NCI-H526 (cell line): ENCODE measurements at regions not wholly inside any gene's neighbourhood (a gene's known extent, or its start where the extent isn't known, plus 50 kb on each side); places are given as distances from the start of the nearest gene placed in this dataset.
A peak's percentile ranks its signal among the peaks of the same experiment; 100 is the strongest.
"Not testable (repeated sequence)": the region's sequence is repeated elsewhere in the genome, so short reads cannot be mapped to it uniquely, and the experiment has no call there.

ENCODE experiments used
- DNase-seq, 2 experiments: peaks; one replicate each; lab custom pipeline; 2025; lab: John Stamatoyannopoulos, UW

DNA sequence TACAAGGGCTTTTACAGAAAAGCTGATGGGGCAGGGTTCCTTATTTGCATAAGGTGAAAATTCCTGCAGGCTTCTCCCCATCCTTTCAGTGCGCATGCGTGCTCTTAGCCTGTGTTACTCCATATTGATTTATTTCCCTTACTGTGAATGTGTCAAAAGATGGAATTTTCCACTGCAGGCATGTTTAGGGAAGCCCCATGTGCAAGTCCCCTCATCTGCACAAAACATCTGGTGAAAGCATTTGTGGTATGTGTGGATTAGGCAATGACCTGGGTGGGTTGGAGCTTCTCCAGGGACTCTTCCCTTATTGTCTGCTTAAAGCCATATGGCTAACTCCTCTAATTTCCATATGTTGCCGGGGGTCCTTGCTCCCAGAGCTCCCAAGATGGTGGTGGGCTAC is 912.7 kb upstream of the LRFN5 start:
- DNase-seq, result no peak

GRCh38 chr14:40691066-40691465 is 915.6 kb upstream of the LRFN5 start:
- no peak for DNase-seq

DNA sequence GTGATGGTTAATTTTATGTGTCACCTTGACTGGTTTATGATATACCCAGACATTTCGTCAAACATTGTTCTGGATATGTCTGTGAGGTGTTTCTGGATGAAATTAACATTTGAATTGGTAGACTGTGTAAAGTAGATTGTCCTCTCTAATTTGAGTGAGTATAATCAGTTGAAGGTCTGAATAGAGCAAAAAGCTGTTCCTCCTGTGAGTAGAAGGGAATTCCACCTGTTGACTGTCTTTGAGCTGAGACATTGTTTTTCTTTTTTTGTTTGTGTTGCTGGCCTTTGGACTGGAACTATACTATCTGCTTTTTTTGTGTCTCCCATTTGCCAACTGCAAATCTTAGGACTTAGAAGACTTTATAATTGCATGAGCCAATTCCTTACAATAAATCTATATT is 920.9 kb upstream of the LRFN5 start:
- no peak for DNase-seq

GRCh38 chr14:40684328-40684727 is 922.3 kb upstream of the LRFN5 start:
- no peak for DNase-seq

- DNase-seq, result no peak
Measured at GRCh38 chr14:40682131-40682913, 924.4 kb upstream of the LRFN5 start.

DNA sequence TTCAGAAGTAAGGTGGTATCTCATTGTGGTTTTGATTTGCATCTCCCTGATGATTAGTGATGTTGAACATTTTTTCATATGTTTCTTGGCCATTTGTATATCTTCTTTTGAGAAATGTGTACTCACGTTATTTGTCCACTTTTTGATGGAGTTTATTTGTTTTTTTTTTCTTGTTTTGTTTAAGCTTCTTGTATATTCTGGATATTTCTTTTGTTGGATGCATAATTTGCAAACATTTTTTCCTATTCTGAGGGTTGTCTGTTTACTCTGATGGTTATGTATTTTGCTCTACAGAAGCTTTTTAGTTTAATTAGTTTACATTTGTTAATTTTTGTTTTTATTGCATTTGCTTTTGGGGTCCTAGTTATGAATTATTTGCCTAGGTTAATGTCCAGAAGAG is 927.4 kb upstream of the LRFN5 start:
- DNase-seq, result no peak

GRCh38 chr14:40677206-40677605 is 929.5 kb upstream of the LRFN5 start:
- DNase-seq, result not testable (repeated sequence)

DNA sequence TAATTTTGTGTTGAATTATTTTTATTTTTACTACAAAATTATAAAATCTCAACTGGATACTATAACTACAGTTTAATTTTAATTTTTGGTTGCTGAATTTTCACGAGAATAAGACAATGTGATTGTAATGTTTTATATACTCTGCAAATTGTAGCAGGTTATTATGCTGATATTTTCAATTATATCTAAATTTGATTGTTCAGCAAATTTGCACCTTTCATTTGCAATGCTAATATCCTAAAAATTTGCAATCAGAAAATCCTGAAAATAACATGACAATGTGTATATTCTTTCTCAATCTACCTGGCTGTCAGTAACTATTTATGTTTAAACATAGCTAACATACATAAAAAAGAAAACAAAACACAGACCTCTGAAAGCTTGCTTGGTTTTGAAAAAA is 932.2 kb upstream of the LRFN5 start:
- DNase-seq, result no peak

DNA sequence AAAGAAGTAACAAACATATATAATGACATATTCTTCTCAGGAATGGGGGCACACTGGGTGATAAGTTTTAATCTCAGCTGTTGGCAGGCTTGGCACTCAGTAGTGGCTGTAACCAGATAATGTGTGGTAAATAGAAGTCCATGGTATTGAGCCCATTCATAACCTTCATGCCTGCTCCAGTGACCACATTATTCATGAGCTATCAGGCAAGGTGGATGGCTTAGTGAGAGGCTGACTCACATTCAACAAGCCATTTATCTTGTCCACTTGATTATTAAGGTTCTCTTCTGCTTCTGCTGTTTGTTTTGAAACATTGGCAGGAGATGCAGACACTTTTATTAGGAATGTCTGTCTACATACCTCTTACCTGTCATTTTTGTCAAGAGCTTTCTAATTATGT is 950.4 kb upstream of the LRFN5 start:
- no peak for DNase-seq

DNA sequence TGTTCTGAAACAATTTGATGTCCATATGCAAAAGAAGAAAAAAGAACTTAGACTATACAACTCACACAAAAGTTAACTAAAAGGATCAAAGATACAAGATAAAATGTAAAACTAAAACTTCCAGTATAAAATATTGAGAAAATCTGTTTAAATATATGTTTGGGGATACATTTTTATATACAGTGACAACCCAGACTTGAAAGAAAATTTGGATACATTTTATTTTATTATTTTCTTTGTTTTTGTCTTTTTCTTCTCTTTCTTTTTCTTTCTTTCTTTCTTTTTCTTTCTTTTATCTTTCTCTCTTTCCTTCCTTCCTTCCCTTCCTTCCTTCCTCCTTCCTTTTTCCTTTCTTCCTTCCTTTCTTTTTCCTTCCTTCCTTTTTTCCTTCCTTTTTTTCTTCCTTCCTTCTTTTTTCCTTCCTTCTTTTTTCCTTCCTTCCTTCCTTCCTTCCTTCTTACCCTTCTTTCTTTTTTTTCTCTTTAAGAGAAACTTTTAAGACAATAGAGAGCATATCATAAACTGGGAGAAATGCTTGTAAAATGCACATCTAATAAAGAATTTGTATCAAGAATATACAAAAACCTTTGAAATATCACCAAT is 954.5 kb upstream of the LRFN5 start:
- DNase-seq, result no peak

GRCh38 chr14:40630471-40630870 is 976.2 kb upstream of the LRFN5 start:
- DNase-seq, result no peak

DNA sequence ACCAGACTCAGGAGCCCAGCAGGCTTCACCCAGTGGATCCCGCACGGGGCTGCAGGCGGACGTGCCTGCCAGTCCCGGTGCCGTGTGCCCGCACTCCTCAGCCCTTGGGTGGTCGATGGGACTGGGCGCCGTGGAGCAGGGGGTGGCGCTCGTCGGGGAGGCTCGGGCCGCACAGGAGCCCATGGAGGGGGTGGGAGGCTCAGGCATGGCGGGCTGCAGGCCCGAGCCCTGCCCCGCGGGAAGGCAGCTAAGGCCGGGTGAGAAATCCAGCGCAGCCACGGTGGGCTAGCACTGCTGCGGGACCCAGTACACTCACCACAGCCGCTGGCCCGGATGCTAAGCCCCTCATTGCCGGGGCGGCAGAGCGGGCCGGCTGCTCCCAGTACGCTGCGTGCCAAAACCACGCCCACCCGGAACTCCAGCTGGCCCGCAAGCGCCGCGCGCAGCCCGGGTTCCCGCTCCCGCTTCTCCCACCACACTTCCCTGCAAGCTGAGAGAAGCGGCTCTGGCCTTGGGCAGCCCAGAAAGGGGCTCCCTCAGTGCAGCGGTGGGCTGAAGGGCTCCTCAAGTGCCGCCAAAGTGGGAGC is 977.0 kb upstream of the LRFN5 start:
- DNase-seq, result peak in 1 of 2 experiments; percentile 23

DNA sequence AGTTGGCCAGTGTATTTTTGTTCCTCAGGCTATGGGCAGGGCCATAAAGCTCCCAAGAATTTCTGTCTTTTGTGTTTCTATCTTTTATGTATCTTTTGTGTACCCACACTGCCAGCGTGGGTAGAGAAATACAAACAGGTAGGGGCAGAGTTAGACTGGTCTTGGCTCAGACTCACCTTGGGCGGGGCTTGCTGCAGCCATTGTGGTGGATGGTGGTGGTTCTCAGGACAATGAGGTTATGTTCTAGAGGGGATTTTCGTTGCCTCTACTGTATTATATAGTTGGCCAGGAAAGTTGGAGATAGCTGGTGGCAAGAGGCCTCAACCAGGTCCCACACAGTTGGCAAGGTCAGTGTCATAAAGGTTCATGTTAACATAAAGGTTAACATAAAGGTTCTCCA is 977.5 kb upstream of the LRFN5 start:
- DNase-seq, result no peak

DNA sequence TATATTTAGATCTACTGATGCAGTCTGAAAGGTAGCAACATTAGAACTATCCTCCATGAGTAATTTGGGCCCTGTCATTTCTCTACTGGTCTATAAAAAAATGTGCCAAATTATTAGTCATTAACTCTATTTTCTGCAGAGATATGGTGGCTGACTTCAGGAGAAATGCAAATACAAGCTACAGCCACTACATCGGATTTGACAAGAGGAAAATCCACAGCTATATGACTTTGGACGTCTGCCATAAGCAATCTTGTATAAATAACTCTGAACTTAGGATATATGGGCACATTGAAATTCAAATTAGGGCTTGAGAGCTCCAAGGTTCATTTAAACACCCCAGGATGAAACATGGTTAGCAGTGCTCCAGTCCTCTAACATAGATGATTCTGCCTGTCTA is 983.0 kb upstream of the LRFN5 start:
- DNase-seq, result no peak

DNA sequence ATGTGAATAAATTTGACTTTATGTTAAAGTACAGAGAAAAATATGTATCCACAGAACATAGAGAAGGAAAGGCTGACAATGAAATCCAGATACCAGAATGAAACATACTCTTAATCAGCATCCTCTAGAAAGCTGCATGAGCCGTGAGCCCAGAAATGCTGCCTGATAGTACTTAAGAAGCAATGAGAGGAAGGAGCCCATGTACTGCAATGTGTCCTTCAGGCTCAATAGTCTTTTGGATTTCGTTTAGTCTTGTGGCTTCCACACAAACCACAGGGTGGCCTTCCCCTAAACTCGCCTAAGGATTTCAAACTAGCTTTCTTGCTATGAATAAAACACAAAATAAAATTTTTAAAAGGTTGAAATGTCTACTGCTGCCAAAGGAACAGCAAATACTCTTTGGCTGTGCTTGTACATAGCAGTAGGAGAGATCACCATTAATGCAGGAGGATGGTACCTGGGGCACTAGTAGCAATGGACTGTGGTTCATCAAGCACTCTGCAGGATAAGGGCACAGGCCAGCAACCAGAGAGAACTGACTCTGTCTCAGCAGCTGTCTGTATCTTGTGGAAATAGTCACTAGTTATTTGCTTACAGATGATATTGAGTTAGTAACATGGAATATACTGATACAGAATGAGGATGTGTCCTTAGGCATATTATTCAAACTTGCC is 988.3 kb upstream of the LRFN5 start:
- DNase-seq, result no peak

DNA sequence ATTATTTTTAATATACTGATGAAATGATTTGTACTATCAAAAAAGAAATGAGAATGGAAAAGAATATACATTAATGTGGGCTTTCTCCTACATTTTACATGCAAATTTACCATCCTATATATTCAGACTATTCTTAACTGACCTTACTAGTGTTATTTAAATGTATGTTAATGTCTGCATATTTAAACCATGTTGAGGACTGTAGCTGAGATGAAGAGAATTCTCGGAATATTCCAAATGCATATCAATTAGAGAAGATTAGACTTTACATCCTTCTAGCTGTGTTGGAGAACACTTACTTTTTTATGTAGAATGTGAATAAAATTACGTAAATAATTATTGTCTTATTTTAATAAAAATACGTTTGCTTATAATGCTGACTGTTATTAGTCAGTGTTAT is 990.1 kb upstream of the LRFN5 start:
- no peak for DNase-seq

DNA sequence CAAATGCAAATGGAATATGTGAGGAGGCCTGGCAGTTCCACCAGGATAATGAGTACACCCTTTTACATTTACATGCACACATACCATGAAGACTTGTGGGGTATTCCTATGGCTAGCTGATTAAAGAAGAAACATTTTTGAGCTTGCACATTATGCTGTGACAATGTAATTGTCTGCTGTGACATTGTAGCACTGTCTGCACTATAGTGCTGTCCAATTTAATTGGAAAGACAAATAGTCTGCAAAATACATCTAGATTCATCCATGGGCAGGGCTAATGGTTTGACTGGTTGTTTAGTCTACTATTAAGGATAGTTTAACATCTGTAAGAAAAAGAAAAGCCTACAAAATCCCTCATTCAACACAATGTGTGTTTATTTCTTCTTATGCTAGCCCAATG is 1005.6 kb upstream of the LRFN5 start:
- no peak for DNase-seq

DNA sequence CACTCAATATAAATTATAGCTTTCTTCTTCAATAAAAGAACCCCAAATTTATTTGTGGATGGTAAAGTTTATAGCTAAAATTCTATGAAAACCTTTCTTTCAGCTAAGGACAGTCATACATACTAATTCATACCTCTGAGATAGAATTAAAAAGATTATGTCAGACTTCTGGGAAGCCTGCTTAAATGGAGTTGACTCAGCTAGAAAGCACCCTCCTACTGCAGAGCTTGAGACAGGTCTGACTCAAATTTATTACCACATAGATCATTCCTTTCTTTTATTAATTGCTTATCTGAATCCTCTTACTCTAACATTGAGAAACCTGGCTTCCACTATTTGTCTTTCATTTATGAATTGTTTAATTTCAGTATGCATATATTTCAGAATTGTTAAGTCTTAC is 1007.0 kb upstream of the LRFN5 start:
- no peak for DNase-seq

GRCh38 chr14:40581264-40581663 is 1025.4 kb upstream of the LRFN5 start:
- DNase-seq, result no peak

DNA sequence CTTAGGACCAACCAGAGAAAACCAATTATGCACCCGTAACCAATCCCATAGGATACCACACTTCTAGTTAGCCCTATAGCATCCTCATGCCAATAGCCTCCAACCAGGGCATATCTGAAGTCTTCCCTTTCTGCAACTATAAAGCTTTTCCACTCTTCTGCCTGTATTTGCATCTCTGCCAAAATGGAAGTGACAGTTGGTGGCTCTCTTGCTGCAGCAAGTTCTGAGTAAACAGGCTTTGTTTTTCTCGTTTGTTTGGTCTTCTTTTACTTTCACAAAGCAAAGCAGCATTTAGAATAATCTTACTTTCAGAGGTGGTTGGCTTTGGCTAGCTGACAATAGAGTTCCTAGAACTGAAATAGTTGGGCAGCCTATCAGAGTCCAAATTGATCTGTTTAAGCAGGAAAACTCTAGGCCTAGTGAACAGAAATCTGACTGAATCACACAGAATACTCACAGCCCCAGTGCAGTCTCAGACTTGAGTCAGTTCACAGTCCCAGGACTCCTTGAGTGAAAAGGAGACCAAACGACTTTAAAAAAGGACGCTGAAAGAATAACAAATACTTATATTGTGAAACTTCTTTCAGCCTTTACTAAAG is 1029.7 kb upstream of the LRFN5 start:
- no peak for DNase-seq

GRCh38 chr14:40574780-40575179 is 1031.9 kb upstream of the LRFN5 start:
- no peak for DNase-seq

- no peak for DNase-seq
Measured at GRCh38 chr14:40525314-40525713, 1081.4 kb upstream of the LRFN5 start.

DNA sequence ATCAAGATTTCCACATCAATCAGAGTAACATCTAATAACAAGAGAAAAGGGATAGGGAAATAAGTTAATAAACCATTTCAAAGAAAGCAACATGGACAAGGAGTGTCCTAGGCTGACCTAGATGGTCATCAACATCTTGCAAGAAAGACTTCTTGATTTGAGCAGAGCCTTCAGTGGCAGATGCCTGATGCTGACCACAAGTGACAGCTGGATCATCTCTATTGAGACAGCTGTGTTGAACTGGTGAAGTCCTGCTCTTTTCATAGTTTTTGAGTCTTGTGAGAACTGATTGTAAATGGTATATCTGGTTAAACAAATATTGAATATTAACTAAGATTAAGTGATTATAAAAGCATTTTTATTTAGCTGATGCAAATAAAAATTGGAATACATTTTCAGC is 1083.6 kb upstream of the LRFN5 start:
- DNase-seq, result no peak
